ENCODE measurements at regions not wholly inside any gene's neighbourhood (a gene's known extent, or its start where the extent isn't known, plus 50 kb on each side); places are given as distances from the start of the nearest gene placed in this dataset.

- DNase-seq = no peak
- Histone ChIP-seq H3K4me1 (no peaks in the 10 kb centered on the region), H3K4me3 (no peak overlapping the region), H3K27ac (no peak overlapping the region), H3K27me3 (no peaks in the 10 kb centered on the region), H3K36me3 (no peaks in the 10 kb centered on the region), H3K9me3 (replicated peaks) (no peaks in the 10 kb centered on the region)
Observed at GRCh38 chr20:21982559-21982958, 277.1 kb downstream of the PAX1 start.

GRCh38 chr20:21981597-21982344 lies 276.3 kb downstream of the PAX1 start:
- DNase-seq = no peak
- Histone ChIP-seq H3K27me3 (no peaks in the 10 kb centered on the region), H3K4me1 (no peaks in the 10 kb centered on the region), H3K4me3 (no peak overlapping the region), H3K36me3 (no peaks in the 10 kb centered on the region), H3K27ac (no peak overlapping the region), H3K9me3 (replicated peaks) (no peaks in the 10 kb centered on the region)

GRCh38 chr20:21981179-21981578 lies 275.7 kb downstream of the PAX1 start:
- Histone ChIP-seq H3K4me3 (no peak overlapping the region), H3K9me3 (replicated peaks) (no peaks in the 10 kb centered on the region), H3K27me3 (no peaks in the 10 kb centered on the region), H3K4me1 (no peaks in the 10 kb centered on the region), H3K27ac (no peak overlapping the region), H3K36me3 (no peaks in the 10 kb centered on the region)
- no peak for DNase-seq

- no peaks in the 10 kb centered on the region for H3K4me1 ChIP-seq
- H3K36me3 ChIP-seq = no peaks in the 10 kb centered on the region
- no peak for DNase-seq
- H3K4me3 ChIP-seq = no peak overlapping the region
- H3K27ac ChIP-seq = no peak overlapping the region
- no peaks in the 10 kb centered on the region for H3K9me3 ChIP-seq (replicated peaks)
- no peaks in the 10 kb centered on the region for H3K27me3 ChIP-seq
Observed at GRCh38 chr20:21971436-21971835, 266.0 kb downstream of the PAX1 start.

- DNase-seq = no peak
- Histone ChIP-seq H3K36me3 (no peaks in the 10 kb centered on the region), H3K9me3 (replicated peaks) (no peaks in the 10 kb centered on the region), H3K4me3 (no peak overlapping the region), H3K27ac (no peak overlapping the region), H3K27me3 (no peaks in the 10 kb centered on the region), H3K4me1 (no peaks in the 10 kb centered on the region)
Observed at GRCh38 chr20:21968486-21968885, 263.0 kb downstream of the PAX1 start.

- H3K4me3 ChIP-seq = no peak overlapping the region
- no peaks in the 10 kb centered on the region for H3K27me3 ChIP-seq
- no peak overlapping the region for H3K27ac ChIP-seq
- H3K4me1 ChIP-seq = no peaks in the 10 kb centered on the region
- H3K9me3 ChIP-seq (replicated peaks) = 0 out of 2 replicates have a peak, but pooled peaks cover 2% of the 10 kb centered on the region
- no peak for DNase-seq
- H3K36me3 ChIP-seq = no peaks in the 10 kb centered on the region
Observed at GRCh38 chr20:21967481-21967880, 262.0 kb downstream of the PAX1 start.

- no peaks in the 10 kb centered on the region for H3K4me1 ChIP-seq
- no peak for DNase-seq
- no peaks in the 10 kb centered on the region for H3K27me3 ChIP-seq
- H3K4me3 ChIP-seq = no peak overlapping the region
- no peaks in the 10 kb centered on the region for H3K36me3 ChIP-seq
- H3K9me3 ChIP-seq (replicated peaks) = no peaks in the 10 kb centered on the region
- no peak overlapping the region for H3K27ac ChIP-seq
Observed at GRCh38 chr20:21956591-21956990, 251.1 kb downstream of the PAX1 start.

- Histone ChIP-seq H3K9me3 (replicated peaks) (no peaks in the 10 kb centered on the region), H3K4me3 (no peak overlapping the region), H3K27ac (no peak overlapping the region), H3K36me3 (no peaks in the 10 kb centered on the region), H3K27me3 (no peaks in the 10 kb centered on the region), H3K4me1 (no peaks in the 10 kb centered on the region)
- no peak for DNase-seq
Observed at GRCh38 chr20:21947406-21947805, 241.9 kb downstream of the PAX1 start.

- H3K4me1 ChIP-seq = no peaks in the 10 kb centered on the region
- no peak overlapping the region for H3K4me3 ChIP-seq
- no peak overlapping the region for H3K27ac ChIP-seq
- no peaks in the 10 kb centered on the region for H3K36me3 ChIP-seq
- H3K9me3 ChIP-seq (replicated peaks) = no peaks in the 10 kb centered on the region
- no peaks in the 10 kb centered on the region for H3K27me3 ChIP-seq
- DNase-seq = no peak
Observed at GRCh38 chr20:21944227-21944626, 238.8 kb downstream of the PAX1 start.

- Histone ChIP-seq H3K36me3 (no peaks in the 10 kb centered on the region), H3K27me3 (no peaks in the 10 kb centered on the region), H3K9me3 (replicated peaks) (no peaks in the 10 kb centered on the region), H3K4me1 (no peaks in the 10 kb centered on the region), H3K4me3 (no peak overlapping the region), H3K27ac (no peak overlapping the region)
- DNase-seq = no peak
Observed at GRCh38 chr20:21941941-21942805, 236.7 kb downstream of the PAX1 start.

GRCh38 chr20:21936720-21937380 lies 231.4 kb downstream of the PAX1 start:
- H3K4me3 ChIP-seq = no peak overlapping the region
- no peaks in the 10 kb centered on the region; the same call in 1 of the 2 replicates for H3K27me3 ChIP-seq
- no peaks in the 10 kb centered on the region for H3K4me1 ChIP-seq
- H3K36me3 ChIP-seq = no peaks in the 10 kb centered on the region
- DNase-seq = no peak
- no peaks in the 10 kb centered on the region for H3K9me3 ChIP-seq (replicated peaks)
- H3K27ac ChIP-seq = no peak overlapping the region

GRCh38 chr20:21936261-21936660 lies 230.8 kb downstream of the PAX1 start:
- no peaks in the 10 kb centered on the region for H3K4me1 ChIP-seq
- no peak overlapping the region for H3K4me3 ChIP-seq
- DNase-seq = no peak
- no peaks in the 10 kb centered on the region for H3K9me3 ChIP-seq (replicated peaks)
- H3K36me3 ChIP-seq = no peaks in the 10 kb centered on the region
- no peaks in the 10 kb centered on the region; the same call in 1 of the 2 replicates for H3K27me3 ChIP-seq
- H3K27ac ChIP-seq = no peak overlapping the region

- DNase-seq = no peak
- no peaks in the 10 kb centered on the region for H3K36me3 ChIP-seq
- no peaks in the 10 kb centered on the region; the same call in 1 of the 2 replicates for H3K27me3 ChIP-seq
- H3K9me3 ChIP-seq (replicated peaks) = no peaks in the 10 kb centered on the region
- H3K4me1 ChIP-seq = no peaks in the 10 kb centered on the region
- H3K4me3 ChIP-seq = no peak overlapping the region
- no peak overlapping the region for H3K27ac ChIP-seq
Observed at GRCh38 chr20:21933526-21933925, 228.1 kb downstream of the PAX1 start.

- no peak for DNase-seq
- H3K9me3 ChIP-seq (replicated peaks) = no peaks in the 10 kb centered on the region
- no peak overlapping the region for H3K27ac ChIP-seq
- H3K4me3 ChIP-seq = no peak overlapping the region
- H3K27me3 ChIP-seq = no peaks in the 10 kb centered on the region
- H3K36me3 ChIP-seq = no peaks in the 10 kb centered on the region
- H3K4me1 ChIP-seq = no peaks in the 10 kb centered on the region
Observed at GRCh38 chr20:21921251-21921650, 215.8 kb downstream of the PAX1 start.

- H3K4me1 ChIP-seq = no peaks in the 10 kb centered on the region
- no peaks in the 10 kb centered on the region for H3K9me3 ChIP-seq (replicated peaks)
- no peak for DNase-seq
- no peak overlapping the region for H3K4me3 ChIP-seq
- no peak overlapping the region for H3K27ac ChIP-seq
- H3K36me3 ChIP-seq = no peaks in the 10 kb centered on the region
- H3K27me3 ChIP-seq = no peaks in the 10 kb centered on the region
Observed at GRCh38 chr20:21920211-21920610, 214.7 kb downstream of the PAX1 start.
